ENCODE measurements at regions not wholly inside any gene's neighbourhood (a gene's known extent, or its start where the extent isn't known, plus 50 kb on each side); places are given as distances from the start of the nearest gene placed in this dataset.

- DNase-seq = no peak
Observed at GRCh38 chr15:70473581-70474370, 289.6 kb downstream of the UACA start.

GRCh38 chr15:70471517-70471916 is 291.8 kb downstream of the UACA start:
- no peak for DNase-seq
- no peak for ATAC-seq

More at GRCh38 chr15:70473581-70474370, 289.6 kb downstream of the UACA start:
- ATAC-seq = no peak

- DNase-seq (no peak), ATAC-seq (no peak)
Observed at GRCh38 chr15:70470556-70471191, 292.7 kb downstream of the UACA start.

- DNase-seq (no peak), ATAC-seq (no peak)
Observed at GRCh38 chr15:70469651-70470555, 293.5 kb downstream of the UACA start.

- DNase-seq (no peak), ATAC-seq (no peak)
Observed at GRCh38 chr15:70469182-70469581, 294.2 kb downstream of the UACA start.

GRCh38 chr15:70466895-70467529 is 296.3 kb downstream of the UACA start:
- peak; percentile 67 for ATAC-seq
- peak; percentile 51 for DNase-seq

GRCh38 chr15:70466305-70466704 is 297.1 kb downstream of the UACA start:
- no peak for ATAC-seq

GRCh38 chr15:70465812-70466211 is 297.5 kb downstream of the UACA start:
- no peak for DNase-seq
- ATAC-seq = no peak

More at GRCh38 chr15:70466305-70466704, 297.1 kb downstream of the UACA start:
- no peak for DNase-seq

- no peak for DNase-seq
- no peak for ATAC-seq
Observed at GRCh38 chr15:70463453-70463834, 299.9 kb downstream of the UACA start.

GRCh38 chr15:70461992-70462391 is 301.4 kb downstream of the UACA start:
- no peak for ATAC-seq
- no peak for DNase-seq

- ATAC-seq (no peak), DNase-seq (no peak)
Observed at GRCh38 chr15:70461017-70461416, 302.3 kb downstream of the UACA start.

- no peak for DNase-seq
- ATAC-seq = no peak
Observed at GRCh38 chr15:70459312-70459711, 304.0 kb downstream of the UACA start.

GRCh38 chr15:70453766-70454165 is 309.6 kb downstream of the UACA start:
- ATAC-seq (no peak), DNase-seq (no peak)

GRCh38 chr15:70453238-70453637 is 310.1 kb downstream of the UACA start:
- ATAC-seq = no peak
- DNase-seq = no peak

- ATAC-seq (peak; percentile 29), DNase-seq (no peak)
Observed at GRCh38 chr15:70451821-70452653, 311.3 kb downstream of the UACA start.

GRCh38 chr15:70450142-70450443 is 313.3 kb downstream of the UACA start:
- ATAC-seq (no peak), DNase-seq (no peak)

- ATAC-seq = no peak
- DNase-seq = no peak
Observed at GRCh38 chr15:70449311-70450141, 313.8 kb downstream of the UACA start.

- DNase-seq = peak; percentile 54
- peak; percentile 22 for ATAC-seq
Observed at GRCh38 chr15:70447928-70448698, 315.2 kb downstream of the UACA start.

GRCh38 chr15:70447521-70447920 is 315.8 kb downstream of the UACA start:
- ATAC-seq (no peak), DNase-seq (no peak)

- DNase-seq (no peak), ATAC-seq (no peak)
Observed at GRCh38 chr15:70447081-70447480, 316.3 kb downstream of the UACA start.
